Spleen (tissue), 7 donors: ENCODE measurements at regions not wholly inside any gene's neighbourhood (a gene's known extent, or its start where the extent isn't known, plus 50 kb on each side); places are given as distances from the start of the nearest gene placed in this dataset.

Experiments used
- POLR2A ChIP-seq, 3 donors: fragments of 450-650 bp; IDR thresholded peaks; one replicate each; pipeline ENCODE4 v1.5.1; 2017; ENCODE audit warnings: antibody characterized with exemption in 3 of 3, mild to moderate bottlenecking in 1 of 3
- POLR2AphosphoS5 ChIP-seq, 3 donors: sonication (generic); formaldehyde crosslinking; IDR thresholded peaks; one replicate each; pipeline ENCODE4 v1.5.1; 2017; ENCODE audit warnings: antibody characterized with exemption in 3 of 3
- TF ChIP-seq, protein P1 (sequence below), 11 experiments: fragments of 200-600 bp in 7 of 11; fragments of 450-650 bp in 4 of 11; sonication (generic) in 4 of 11; IDR thresholded peaks in 8 of 11; conservative IDR thresholded peaks in 3 of 11; 1 replicate in 7 of 11; 2 replicates in 4 of 11; pipeline versions ENCODE4 v1.4.0 to v1.8.0; 2016 to 2021; ENCODE audit warnings: antibody characterized with exemption in 11 of 11, inconsistent platforms in 4 of 11, mild to moderate bottlenecking in 1 of 11
- donor health status: DM: no; HTN: no; CAD: no; lungs with moderate emphysema.
- donor health status: DM: no; HTN: no; CAD: no.
- donor health status: DM: no; HTN: no; CAD: no.

DNA sequence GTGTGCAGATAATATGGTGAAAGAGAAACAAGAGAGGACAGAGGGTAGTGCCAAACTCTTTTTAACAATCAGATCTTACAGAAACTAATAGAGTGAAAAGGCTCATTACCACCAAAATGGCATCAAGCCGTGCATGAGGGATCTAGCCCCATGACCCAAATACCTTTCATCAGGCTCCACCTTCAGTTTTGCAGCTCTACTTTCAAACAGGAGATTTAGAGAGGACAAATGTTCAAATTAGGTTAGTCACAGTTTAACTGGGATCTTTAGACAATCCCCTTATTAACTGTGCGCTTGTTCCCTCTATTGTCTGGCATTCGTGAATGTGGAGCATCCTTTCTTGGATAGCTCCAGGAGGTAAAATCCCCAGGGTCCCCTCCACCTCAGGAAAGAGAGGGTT lies 1209.3 kb upstream of the CHAC2 start:
- TF ChIP-seq, protein P1, sequence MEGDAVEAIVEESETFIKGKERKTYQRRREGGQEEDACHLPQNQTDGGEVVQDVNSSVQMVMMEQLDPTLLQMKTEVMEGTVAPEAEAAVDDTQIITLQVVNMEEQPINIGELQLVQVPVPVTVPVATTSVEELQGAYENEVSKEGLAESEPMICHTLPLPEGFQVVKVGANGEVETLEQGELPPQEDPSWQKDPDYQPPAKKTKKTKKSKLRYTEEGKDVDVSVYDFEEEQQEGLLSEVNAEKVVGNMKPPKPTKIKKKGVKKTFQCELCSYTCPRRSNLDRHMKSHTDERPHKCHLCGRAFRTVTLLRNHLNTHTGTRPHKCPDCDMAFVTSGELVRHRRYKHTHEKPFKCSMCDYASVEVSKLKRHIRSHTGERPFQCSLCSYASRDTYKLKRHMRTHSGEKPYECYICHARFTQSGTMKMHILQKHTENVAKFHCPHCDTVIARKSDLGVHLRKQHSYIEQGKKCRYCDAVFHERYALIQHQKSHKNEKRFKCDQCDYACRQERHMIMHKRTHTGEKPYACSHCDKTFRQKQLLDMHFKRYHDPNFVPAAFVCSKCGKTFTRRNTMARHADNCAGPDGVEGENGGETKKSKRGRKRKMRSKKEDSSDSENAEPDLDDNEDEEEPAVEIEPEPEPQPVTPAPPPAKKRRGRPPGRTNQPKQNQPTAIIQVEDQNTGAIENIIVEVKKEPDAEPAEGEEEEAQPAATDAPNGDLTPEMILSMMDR (IDR thresholded peaks at IDR 0.05 in 8 of 11, conservative IDR thresholded peaks at IDR 0.05 in 3 of 11) = no peak
- TF ChIP-seq POLR2AphosphoS5 (IDR thresholded peaks at IDR 0.05) (no peak), POLR2A (IDR thresholded peaks at IDR 0.05) (no peak)
